Nephron progenitor cell (in vitro differentiated cells): ENCODE measurements at regions not wholly inside any gene's neighbourhood (a gene's known extent, or its start where the extent isn't known, plus 50 kb on each side); places are given as distances from the start of the nearest gene placed in this dataset.

Source experiments
- DNase-seq: peaks from one replicate; pipeline ENCODE4 v3.0.0; 2021
- H3K27ac Mint-ChIP-seq: 2 replicates; pipeline ENCODE4 v1.8.0; 2021; ENCODE audit warnings: mild to moderate bottlenecking, moderate library complexity, mixed read lengths
- H3K27me3 Mint-ChIP-seq: 2 replicates; pipeline ENCODE4 v1.8.0; 2021; ENCODE audit warnings: mild to moderate bottlenecking, low read depth, mixed read lengths; ENCODE audit not compliant: poor library complexity
- H3K36me3 Mint-ChIP-seq: 2 replicates; pipeline ENCODE4 v1.8.0; 2021; ENCODE audit warnings: low read depth, mixed read lengths
- H3K4me1 Mint-ChIP-seq: 2 replicates; pipeline ENCODE4 v1.8.0; 2021; ENCODE audit warnings: mixed read lengths
- H3K4me3 Mint-ChIP-seq: 2 replicates; pipeline ENCODE4 v1.8.0; 2021; ENCODE audit warnings: mild to moderate bottlenecking, moderate library complexity, mixed read lengths
- H3K9me3 Mint-ChIP-seq: 2 replicates; pipeline ENCODE4 v1.8.0; 2021; ENCODE audit warnings: mild to moderate bottlenecking, moderate library complexity, mixed read lengths
- CTCF ChIP-seq: fragments of 200-600 bp; sonication (generic); IDR thresholded peaks from 2 replicates; pipeline ENCODE4 v1.5.0; 2021; ENCODE audit warnings: antibody characterized with exemption

GRCh38 chr13:108575430-108575829 is 54.0 kb upstream of the MYO16 start:
- DNase-seq = no peak
- Mint-ChIP-seq H3K9me3 (no peaks in the 10 kb centered on the region), H3K4me3 (no peak overlapping the region), H3K27me3 (peaks cover 4% of the 10 kb centered on the region), H3K4me1 (no peaks in the 10 kb centered on the region), H3K36me3 (no peaks in the 10 kb centered on the region), H3K27ac (no peak overlapping the region)
- no peak for TF ChIP-seq CTCF
